GM20000 (cell line): ENCODE measurements at regions not wholly inside any gene's neighbourhood (a gene's known extent, or its start where the extent isn't known, plus 50 kb on each side); places are given as distances from the start of the nearest gene placed in this dataset.

Source experiments
- DNase-seq: peaks from one replicate; pipeline ENCODE4 v3.0.0; 2012; ENCODE audit warnings: low spot score
- TF ChIP-seq, protein P1 (sequence below): IDR thresholded peaks from 2 replicates; pipeline ENCODE4 v1.5.1; 2012; ENCODE audit warnings: mild to moderate bottlenecking, control low read depth; ENCODE audit errors: extremely low read depth, missing control alignments

DNA sequence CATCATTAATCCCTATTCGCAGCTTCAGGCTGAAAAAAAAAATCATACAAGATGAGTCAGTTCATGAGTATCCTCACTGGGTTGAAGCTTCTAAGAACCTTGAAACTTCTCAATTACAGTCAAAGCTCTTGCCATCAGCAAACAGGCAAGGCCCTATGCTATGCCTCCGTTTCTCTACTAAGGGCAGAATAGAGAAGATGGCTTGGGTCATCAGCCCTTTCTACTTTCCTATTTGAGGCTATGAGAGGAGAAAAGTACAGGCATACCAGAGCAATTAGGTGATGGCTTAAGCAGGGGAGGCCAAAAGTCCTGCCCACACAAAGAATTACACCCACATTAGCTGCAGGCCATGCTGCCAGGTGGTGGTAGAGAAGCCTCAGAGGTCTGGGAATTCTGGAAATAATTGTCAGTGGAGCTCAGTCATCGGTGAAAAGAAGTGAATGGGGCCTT lies 89.0 kb downstream of the MRPL46 start:
- TF ChIP-seq, protein P1, sequence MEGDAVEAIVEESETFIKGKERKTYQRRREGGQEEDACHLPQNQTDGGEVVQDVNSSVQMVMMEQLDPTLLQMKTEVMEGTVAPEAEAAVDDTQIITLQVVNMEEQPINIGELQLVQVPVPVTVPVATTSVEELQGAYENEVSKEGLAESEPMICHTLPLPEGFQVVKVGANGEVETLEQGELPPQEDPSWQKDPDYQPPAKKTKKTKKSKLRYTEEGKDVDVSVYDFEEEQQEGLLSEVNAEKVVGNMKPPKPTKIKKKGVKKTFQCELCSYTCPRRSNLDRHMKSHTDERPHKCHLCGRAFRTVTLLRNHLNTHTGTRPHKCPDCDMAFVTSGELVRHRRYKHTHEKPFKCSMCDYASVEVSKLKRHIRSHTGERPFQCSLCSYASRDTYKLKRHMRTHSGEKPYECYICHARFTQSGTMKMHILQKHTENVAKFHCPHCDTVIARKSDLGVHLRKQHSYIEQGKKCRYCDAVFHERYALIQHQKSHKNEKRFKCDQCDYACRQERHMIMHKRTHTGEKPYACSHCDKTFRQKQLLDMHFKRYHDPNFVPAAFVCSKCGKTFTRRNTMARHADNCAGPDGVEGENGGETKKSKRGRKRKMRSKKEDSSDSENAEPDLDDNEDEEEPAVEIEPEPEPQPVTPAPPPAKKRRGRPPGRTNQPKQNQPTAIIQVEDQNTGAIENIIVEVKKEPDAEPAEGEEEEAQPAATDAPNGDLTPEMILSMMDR: no peak
- DNase-seq: no peak

DNA sequence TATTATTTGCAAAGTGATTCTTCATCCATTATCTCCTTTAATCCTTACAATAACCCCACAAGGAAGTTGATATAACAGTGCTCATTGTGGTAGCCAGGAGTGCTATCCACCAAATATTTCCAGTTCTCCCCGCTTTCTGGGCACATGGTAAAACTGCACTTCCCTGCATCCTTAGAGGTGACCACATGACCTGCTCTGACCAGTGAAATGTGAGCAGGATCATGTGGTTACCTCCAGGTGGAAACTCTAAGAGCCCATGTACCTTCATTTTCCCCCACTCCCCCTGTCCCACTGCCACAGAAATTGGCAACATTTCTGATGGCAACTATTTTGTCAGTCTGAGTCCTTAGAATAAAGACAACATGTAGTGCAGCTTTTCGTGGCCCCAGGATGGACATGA lies 89.7 kb downstream of the MRPL46 start:
- TF ChIP-seq, protein P1: no peak
- DNase-seq: no peak

DNA sequence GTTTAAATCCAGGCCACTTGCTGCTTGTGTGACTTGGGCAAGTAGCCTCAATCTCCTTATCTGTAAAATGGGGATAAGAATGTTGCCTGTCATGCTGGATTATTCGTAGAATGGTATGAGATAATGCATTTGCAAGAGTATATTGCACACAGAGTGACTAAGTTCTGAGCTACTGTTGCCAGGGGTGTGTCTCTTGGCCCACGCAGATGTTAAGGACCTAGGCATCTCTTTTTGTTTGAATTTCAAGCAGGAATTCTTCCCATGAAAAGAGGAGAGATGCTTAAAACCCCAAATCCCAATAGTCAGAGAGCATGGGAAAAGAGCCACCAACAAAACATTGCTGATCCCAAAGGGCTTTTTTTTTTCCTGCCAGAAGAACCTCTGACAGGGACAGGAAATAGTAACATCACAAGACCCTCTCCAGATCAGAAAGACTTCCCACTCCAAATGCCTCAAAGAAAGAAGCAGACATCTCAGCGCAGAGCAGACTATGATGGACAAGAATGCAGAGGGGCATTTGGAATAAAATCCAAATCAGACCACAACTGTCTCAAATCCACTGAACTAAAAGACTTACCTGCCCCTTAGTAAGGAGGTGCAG lies 90.5 kb downstream of the MRPL46 start:
- TF ChIP-seq, protein P1: no peak
- no peak for DNase-seq

DNA sequence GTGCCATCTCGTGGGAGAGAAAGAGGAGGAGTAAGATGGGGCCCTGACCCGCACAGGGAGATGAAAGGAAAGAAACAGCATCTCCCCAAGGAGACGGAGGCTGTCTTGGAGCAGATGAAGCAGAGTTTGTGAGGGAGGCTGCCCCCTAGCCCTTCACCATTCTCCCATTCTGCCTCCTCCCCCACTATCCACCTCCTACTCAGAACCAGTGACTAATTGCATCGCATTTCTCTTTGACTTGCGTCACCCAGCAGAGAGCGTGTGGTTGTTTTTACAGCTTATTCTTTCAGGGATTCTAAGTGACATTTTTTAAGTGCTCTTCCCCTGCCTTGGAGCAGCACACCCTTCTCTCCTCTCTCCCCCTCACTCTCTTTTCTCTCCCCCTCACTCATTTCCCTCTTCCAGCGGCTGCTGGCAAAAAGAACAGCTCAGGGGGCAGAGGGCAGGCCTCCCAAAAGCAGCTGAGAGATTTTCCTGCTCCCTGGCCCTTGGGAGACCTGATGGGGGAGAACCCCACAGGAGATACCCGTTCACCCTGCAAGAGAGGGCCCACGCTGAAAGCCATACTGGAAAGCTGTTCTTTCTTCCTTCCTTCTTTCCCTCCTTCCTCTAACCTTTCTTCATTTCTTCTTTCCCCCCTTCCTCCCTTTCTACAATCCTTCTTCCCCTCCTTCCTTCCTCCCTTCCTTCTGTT lies 91.8 kb downstream of the MRPL46 start:
- no peak for DNase-seq
- TF ChIP-seq, protein P1: no peak

DNA sequence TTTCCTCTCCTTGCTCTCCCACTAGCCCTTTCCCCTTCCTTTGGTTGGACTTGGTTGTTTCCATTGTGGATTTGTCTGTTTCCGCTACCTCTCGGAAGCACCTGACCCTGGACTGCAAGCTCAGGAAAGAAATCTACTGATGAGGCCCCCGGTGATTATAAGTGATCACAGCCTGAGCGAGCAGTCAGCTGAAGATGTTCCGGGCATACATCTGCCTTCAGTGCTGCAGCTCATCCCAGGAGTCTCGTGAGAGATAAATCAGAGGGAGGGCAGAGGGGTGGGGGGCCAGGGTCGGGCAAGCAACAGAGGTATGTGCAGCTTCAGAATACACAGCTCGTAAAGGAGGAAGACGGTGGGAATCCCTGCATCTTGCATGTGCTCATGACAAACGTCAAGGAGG lies 102.1 kb downstream of the MRPL46 start:
- DNase-seq: no peak
- TF ChIP-seq, protein P1: no peak

DNA sequence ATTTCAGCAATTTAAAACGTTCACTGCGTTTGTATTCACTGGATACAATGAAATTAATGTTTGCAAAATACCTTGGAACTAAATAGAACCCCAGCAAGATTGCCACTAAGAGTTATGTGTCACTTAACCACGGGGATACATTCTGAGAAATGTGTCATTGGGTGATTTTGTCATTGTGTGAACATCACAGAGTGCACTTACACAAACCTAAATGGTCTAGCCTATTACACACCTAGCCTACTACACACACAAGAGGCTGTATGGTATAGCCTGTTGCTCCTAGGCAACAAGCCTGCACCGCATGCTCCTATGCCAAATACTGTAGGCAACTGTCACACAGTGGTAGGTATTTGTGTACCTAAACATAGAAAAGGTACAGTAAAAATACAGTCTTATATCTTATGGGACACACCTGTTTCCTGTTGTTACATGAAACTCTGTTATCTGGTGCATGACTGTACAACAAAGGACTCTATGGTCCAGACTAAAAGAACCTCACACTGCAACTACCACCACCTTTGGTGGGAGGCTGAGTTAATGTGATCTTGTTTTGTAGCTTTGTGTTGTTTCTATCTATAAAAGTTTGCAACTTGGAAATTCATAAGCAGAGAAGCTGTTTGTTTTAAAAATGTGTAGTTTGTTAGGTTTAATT lies 92.2 kb upstream of the NTRK3 start:
- DNase-seq: no peak
- TF ChIP-seq, protein P1: no peak

DNA sequence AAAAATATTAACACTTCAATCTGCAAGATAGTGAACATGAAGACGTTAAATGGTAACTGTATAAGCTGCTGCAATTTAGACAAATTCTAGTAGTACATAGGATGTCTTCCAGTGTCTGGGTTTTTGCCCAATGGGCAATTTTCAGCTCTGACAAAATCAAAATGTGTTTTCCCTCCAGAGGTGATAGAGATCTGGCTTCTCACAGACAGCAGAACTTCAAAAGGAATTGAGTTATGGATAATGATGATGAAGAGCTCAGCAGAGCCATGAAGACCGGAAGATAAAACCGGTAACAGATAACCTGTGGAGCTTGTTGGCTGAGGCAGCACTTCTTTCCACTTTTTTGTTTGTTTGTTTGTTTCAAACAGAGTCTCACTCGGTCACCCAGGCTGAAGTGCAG lies 89.4 kb upstream of the NTRK3 start:
- TF ChIP-seq, protein P1: no peak
- no peak for DNase-seq
